IPS-15b (cell line): ENCODE measurements at regions not wholly inside any gene's neighbourhood (a gene's known extent, or its start where the extent isn't known, plus 50 kb on each side); places are given as distances from the start of the nearest gene placed in this dataset.

Experiments
- H3K27me3 ChIP-seq: one replicate; pipeline ENCODE4 v1.6.1; 2013; ENCODE audit warnings: low read length; ENCODE audit not compliant: control insufficient read depth, insufficient read depth
- H3K36me3 ChIP-seq: one replicate; pipeline ENCODE4 v1.6.1; 2013; ENCODE audit warnings: low read length; ENCODE audit not compliant: control insufficient read depth, insufficient read depth
- H3K4me1 ChIP-seq: one replicate; pipeline ENCODE4 v1.6.1; 2013; ENCODE audit warnings: mild to moderate bottlenecking, low read length; ENCODE audit not compliant: control insufficient read depth, insufficient read depth
- H3K4me3 ChIP-seq: one replicate; pipeline ENCODE4 v1.5.1; 2013; ENCODE audit warnings: low read depth, low read length
- H3K9ac ChIP-seq: one replicate; pipeline ENCODE4 v1.6.1; 2013; ENCODE audit warnings: low read depth, mild to moderate bottlenecking, low read length
- H3K9me3 ChIP-seq: one replicate; pipeline ENCODE4 v1.6.1; 2013; ENCODE audit warnings: mild to moderate bottlenecking, low read length; ENCODE audit not compliant: control insufficient read depth, insufficient read depth

DNA sequence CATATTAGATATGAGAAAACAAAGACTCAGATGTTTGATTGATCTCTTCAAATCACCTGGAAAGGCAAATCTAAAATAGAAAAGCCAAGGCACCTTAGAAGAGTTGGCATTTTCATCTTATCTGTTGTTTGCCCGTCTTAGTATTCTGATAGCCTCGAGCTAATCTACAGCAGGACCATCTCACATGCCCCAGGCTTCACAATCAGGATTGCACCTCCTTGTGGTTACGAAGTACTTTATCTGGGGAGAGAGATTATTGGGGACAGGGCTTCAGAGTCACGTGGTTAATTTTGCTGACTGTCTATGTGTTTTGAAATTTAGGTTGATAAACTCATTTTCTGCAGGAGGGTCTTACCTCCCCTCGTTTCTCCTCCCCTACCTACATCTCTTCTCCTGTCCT is 313.1 kb upstream of the ANXA10 start:
- no peaks in the 10 kb centered on the region for H3K9me3 ChIP-seq
- H3K4me1 ChIP-seq, result no peaks in the 10 kb centered on the region
- no peak overlapping the region for H3K4me3 ChIP-seq
- no peaks in the 10 kb centered on the region for H3K36me3 ChIP-seq
- H3K27me3 ChIP-seq, result no peaks in the 10 kb centered on the region
- no peak overlapping the region for H3K9ac ChIP-seq

DNA sequence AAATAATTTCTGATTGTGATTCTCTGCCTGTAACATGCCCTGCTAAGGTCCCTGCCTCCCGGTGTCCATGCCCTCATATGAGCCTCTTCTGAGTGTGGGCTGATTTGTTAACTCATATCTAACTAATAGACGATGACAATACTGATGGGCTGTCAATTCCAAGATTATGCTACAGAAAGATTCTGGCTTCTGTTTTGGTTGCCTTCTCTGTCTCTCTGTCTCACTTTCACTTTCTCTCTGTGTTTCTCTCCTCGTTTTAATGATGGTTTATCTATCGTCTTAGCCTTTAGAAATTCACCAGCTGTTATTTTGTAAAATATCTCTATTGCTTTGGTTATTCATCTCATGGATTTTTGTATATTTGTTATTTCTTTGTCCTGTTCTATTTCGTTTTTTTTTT is 312.5 kb upstream of the ANXA10 start:
- no peaks in the 10 kb centered on the region for H3K27me3 ChIP-seq
- H3K4me1 ChIP-seq, result no peaks in the 10 kb centered on the region
- H3K9ac ChIP-seq, result no peak overlapping the region
- no peak overlapping the region for H3K4me3 ChIP-seq
- no peaks in the 10 kb centered on the region for H3K36me3 ChIP-seq
- H3K9me3 ChIP-seq, result no peaks in the 10 kb centered on the region

DNA sequence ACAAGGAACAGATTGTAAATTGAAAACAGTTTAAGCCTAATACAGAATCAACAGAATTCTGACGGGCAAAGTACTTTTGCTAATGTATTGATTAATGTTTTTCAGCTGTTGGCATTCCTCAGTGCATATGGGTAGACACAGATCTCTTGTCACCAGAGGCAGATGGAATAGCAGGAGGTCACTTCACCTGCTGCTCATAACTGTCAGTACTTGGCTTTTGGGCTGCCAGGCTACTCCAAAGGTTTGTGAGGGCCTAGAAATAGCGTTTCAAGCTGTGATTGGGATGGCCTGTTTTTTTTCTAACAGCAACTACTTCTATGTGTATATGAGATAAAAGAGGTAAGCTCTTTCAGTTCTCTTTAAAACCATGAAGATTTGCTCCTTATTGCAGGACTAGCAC is 307.5 kb upstream of the ANXA10 start:
- H3K4me3 ChIP-seq, result no peak overlapping the region
- no peaks in the 10 kb centered on the region for H3K9me3 ChIP-seq
- H3K27me3 ChIP-seq, result no peaks in the 10 kb centered on the region
- H3K4me1 ChIP-seq, result peaks cover 2% of the 10 kb centered on the region
- H3K9ac ChIP-seq, result no peak overlapping the region
- H3K36me3 ChIP-seq, result no peaks in the 10 kb centered on the region

DNA sequence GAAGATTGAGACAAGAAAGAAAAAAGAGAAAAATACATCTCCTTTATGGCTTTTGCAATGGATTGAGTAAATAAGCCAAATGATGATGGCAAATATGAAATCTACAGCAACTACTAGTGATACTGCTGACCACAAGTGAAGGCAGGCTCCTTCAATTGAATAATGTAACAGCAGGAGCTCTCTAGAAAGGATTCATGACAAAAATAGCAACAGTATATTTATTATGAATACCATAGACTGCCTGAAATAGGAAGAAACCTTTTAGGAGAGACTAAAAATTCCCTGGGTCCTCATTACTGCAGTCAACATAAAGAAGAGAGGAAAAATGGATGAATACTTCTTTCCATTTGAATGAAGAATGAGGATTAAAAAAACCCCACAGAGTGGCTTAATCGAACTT is 306.8 kb upstream of the ANXA10 start:
- no peaks in the 10 kb centered on the region for H3K36me3 ChIP-seq
- H3K4me3 ChIP-seq, result no peak overlapping the region
- H3K27me3 ChIP-seq, result no peaks in the 10 kb centered on the region
- no peak overlapping the region for H3K9ac ChIP-seq
- H3K9me3 ChIP-seq, result no peaks in the 10 kb centered on the region
- peaks cover 2% of the 10 kb centered on the region for H3K4me1 ChIP-seq

DNA sequence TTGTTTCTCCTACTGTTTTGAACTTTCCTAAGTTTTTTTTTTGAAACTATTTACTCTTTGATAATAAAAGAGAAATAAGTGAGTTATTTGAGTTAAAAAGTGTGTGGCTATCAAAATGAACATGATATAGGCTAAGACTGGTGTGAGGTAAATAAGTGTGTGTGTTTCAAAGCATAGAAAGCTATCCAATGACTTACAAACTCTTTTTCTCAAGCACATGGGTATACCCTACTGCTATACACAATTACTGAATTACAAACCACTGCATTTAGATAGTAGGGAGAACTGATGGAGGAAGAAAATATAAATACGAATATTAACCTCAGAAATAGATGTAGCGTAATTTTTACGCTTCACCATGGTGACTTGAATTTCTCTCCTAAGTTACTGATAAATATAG is 305.8 kb upstream of the ANXA10 start:
- no peaks in the 10 kb centered on the region for H3K27me3 ChIP-seq
- H3K36me3 ChIP-seq, result no peaks in the 10 kb centered on the region
- H3K9me3 ChIP-seq, result no peaks in the 10 kb centered on the region
- no peak overlapping the region for H3K9ac ChIP-seq
- peaks cover 2% of the 10 kb centered on the region for H3K4me1 ChIP-seq
- H3K4me3 ChIP-seq, result no peak overlapping the region

DNA sequence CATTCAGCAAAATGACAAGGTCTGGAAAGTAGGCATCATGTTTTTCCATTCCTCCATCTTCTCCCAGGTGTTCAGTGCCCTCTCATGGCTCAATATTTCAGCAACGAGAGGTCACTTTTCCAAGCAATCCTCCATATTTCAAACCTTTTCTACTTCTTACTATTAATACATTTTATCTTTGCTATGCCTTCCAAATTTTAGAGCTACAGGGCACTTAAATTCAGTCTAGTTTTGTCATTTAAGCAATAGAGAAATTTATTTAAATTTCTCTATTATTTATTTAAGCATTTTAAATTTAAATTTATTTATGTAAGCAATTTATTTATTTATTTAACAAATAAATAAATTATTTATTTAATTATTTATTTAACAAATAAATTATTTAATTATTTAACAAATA is 305.1 kb upstream of the ANXA10 start:
- no peaks in the 10 kb centered on the region for H3K9me3 ChIP-seq
- peaks cover 2% of the 10 kb centered on the region for H3K4me1 ChIP-seq
- H3K9ac ChIP-seq, result no peak overlapping the region
- H3K4me3 ChIP-seq, result no peak overlapping the region
- no peaks in the 10 kb centered on the region for H3K27me3 ChIP-seq
- H3K36me3 ChIP-seq, result no peaks in the 10 kb centered on the region

DNA sequence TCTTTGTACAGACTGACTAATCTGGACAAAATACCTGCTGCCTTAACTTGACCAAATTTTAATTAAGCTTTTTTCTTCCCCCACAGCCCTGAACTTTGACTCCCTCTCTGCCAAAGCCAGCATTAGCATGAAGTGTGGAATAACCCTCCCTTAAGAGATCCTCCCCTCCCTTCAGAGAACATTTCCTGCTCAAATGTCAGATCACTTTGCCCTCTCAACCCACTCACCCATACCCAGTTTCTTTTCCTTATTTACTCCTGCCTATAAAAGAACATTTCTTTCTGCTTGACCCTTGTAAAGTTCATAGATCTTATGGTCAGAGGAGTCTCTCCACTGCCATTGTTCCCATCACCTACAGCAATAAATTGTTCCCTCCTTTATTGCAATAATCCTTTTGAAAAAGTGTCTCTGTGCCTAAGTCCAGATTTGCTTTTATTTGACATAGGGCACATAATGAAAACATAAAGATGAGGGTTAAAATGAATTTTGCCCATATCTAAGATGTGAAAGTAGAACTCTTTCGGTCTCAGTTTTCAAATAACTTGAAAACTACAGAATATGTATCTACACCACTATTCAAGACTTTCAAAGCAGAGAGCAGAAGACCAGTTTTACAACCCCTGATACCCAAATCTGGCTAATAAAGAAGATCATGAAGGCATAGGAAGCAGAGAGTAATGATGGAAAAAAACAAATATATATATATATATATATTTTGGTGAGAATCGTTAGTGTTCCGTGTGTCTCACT is 289.7 kb upstream of the ANXA10 start:
- no peaks in the 10 kb centered on the region for H3K27me3 ChIP-seq

DNA sequence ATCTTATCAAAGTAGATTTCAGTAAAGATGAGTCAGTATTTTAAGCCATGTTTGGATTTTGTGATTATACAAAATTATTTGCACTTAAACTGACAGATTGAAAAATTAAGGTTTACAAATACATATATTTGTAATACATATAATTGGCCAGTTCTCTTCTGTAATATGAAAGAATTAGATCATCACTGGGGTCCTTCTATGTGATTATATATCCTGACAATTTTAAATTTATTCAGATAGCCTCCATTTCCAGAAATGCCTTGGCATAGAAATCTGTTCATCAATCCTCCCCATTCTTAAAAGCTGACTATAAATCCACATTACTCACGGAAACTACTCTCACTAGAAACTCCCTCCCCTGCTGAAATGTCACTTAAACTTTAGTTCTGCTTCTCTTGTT is 280.4 kb upstream of the ANXA10 start:
- Histone ChIP-seq H3K4me3 (no peak overlapping the region), H3K4me1 (no peaks in the 10 kb centered on the region), H3K9me3 (no peaks in the 10 kb centered on the region), H3K27me3 (no peaks in the 10 kb centered on the region), H3K36me3 (no peaks in the 10 kb centered on the region), H3K9ac (no peak overlapping the region)

More for the DNA sequence above, 289.7 kb upstream of the ANXA10 start:
- Histone ChIP-seq H3K4me1 (no peaks in the 10 kb centered on the region), H3K4me3 (no peak overlapping the region), H3K9me3 (no peaks in the 10 kb centered on the region), H3K36me3 (no peaks in the 10 kb centered on the region), H3K9ac (no peak overlapping the region)

DNA sequence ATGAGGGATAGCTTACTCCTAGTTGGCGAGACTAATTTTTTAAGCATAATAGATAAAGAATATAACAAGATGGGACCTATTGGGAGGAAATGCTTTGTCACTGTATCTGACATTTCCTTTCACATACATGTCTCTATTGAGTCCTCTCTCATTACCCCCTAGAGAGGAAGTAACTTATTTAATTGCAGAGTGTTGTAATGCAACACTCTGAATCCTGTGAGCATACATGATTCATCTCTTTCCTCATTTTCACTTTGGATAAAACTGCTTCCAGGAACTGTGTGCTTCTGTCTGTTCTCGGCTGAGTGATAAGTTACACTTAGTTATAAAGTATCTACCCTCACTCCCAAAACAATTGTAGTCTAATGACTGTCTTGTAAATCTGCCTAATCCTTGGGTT is 266.1 kb upstream of the ANXA10 start:
- no peak overlapping the region for H3K4me3 ChIP-seq
- H3K36me3 ChIP-seq, result no peaks in the 10 kb centered on the region
- H3K9me3 ChIP-seq, result no peaks in the 10 kb centered on the region
- H3K4me1 ChIP-seq, result peaks cover 13% of the 10 kb centered on the region
- no peak overlapping the region for H3K9ac ChIP-seq
- H3K27me3 ChIP-seq, result no peaks in the 10 kb centered on the region

DNA sequence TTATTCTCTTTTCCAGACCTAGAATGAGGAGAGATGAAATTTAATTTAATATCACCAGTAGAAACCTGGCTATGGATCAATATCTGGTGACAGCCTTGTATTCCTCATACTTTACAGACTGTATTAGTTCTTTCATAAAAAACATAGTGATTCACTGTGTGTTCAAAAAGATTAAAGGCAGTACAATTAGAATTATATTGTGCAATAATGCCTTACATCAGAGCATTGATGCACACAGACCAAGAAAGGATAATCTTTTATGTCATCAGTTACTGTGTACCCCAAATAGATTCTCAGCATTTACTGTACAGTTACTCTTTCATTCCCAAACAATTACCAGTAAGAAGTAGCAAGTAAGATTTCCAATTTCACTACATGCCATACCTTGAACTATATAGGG is 260.5 kb upstream of the ANXA10 start:
- no peaks in the 10 kb centered on the region for H3K4me1 ChIP-seq
- H3K36me3 ChIP-seq, result no peaks in the 10 kb centered on the region
- H3K27me3 ChIP-seq, result no peaks in the 10 kb centered on the region

DNA sequence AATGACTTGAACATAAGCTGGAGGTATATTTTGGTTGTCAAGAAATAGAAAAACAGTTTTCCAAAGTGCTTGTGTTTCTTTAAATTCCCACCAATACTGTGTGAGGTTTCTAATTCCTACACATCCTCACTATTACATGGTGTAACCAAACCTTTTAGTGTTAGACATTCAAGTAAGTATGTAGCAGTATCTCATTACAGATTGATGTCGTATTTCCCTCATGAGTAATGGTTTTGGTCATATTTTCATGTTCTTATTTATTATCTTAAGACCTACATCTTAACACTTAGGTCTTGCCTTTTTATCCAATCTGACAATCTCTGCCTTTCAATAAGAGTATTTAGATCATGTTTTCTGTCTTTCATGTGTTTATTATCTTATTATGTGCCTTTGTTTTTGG is 253.7 kb upstream of the ANXA10 start:
- Histone ChIP-seq H3K4me3 (no peak overlapping the region), H3K27me3 (no peaks in the 10 kb centered on the region), H3K36me3 (no peaks in the 10 kb centered on the region), H3K9me3 (no peaks in the 10 kb centered on the region), H3K4me1 (no peaks in the 10 kb centered on the region), H3K9ac (no peak overlapping the region)

More for the DNA sequence above, 260.5 kb upstream of the ANXA10 start:
- Histone ChIP-seq H3K4me3 (no peak overlapping the region), H3K9me3 (no peaks in the 10 kb centered on the region), H3K9ac (no peak overlapping the region)

DNA sequence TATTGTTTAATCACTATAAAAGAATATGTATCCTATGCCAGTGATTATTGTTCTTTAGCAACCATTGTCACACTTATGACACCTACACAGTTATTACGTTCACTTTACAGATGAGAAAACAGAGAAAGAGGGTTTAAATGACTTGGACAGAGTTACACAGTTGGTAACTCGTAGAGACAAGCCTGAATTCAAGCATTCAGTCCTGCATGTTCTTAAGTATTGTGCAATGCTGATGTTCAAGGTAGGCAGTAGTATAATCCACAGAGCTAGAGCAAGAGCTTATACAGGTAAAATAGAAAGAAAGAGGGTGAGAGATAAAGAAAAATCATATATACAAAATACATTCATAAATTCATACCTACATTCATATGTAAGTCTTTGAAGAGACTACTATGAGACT is 249.8 kb upstream of the ANXA10 start:
- no peak overlapping the region for H3K9ac ChIP-seq
- no peaks in the 10 kb centered on the region for H3K27me3 ChIP-seq
- H3K4me1 ChIP-seq, result no peaks in the 10 kb centered on the region
- H3K36me3 ChIP-seq, result no peaks in the 10 kb centered on the region
- no peak overlapping the region for H3K4me3 ChIP-seq
- no peaks in the 10 kb centered on the region for H3K9me3 ChIP-seq
